Nephron progenitor cell (in vitro differentiated cells): ENCODE measurements at regions not wholly inside any gene's neighbourhood (a gene's known extent, or its start where the extent isn't known, plus 50 kb on each side); places are given as distances from the start of the nearest gene placed in this dataset.
A peak's percentile ranks its signal among the peaks of the same experiment; 100 is the strongest.

Experiments
- DNase-seq: peaks from one replicate; pipeline ENCODE4 v3.0.0; 2021
- H3K27ac Mint-ChIP-seq: 2 replicates; pipeline ENCODE4 v1.8.0; 2021; ENCODE audit warnings: mild to moderate bottlenecking, moderate library complexity, mixed read lengths
- H3K27me3 Mint-ChIP-seq: 2 replicates; pipeline ENCODE4 v1.8.0; 2021; ENCODE audit warnings: mild to moderate bottlenecking, low read depth, mixed read lengths; ENCODE audit not compliant: poor library complexity
- H3K36me3 Mint-ChIP-seq: 2 replicates; pipeline ENCODE4 v1.8.0; 2021; ENCODE audit warnings: low read depth, mixed read lengths
- H3K4me1 Mint-ChIP-seq: 2 replicates; pipeline ENCODE4 v1.8.0; 2021; ENCODE audit warnings: mixed read lengths
- H3K4me3 Mint-ChIP-seq: 2 replicates; pipeline ENCODE4 v1.8.0; 2021; ENCODE audit warnings: mild to moderate bottlenecking, moderate library complexity, mixed read lengths
- H3K9me3 Mint-ChIP-seq: 2 replicates; pipeline ENCODE4 v1.8.0; 2021; ENCODE audit warnings: mild to moderate bottlenecking, moderate library complexity, mixed read lengths
- TF ChIP-seq, protein P1 (sequence below): fragments of 200-600 bp; sonication (generic); IDR thresholded peaks from 2 replicates; pipeline ENCODE4 v1.5.0; 2021; ENCODE audit warnings: antibody characterized with exemption

DNA sequence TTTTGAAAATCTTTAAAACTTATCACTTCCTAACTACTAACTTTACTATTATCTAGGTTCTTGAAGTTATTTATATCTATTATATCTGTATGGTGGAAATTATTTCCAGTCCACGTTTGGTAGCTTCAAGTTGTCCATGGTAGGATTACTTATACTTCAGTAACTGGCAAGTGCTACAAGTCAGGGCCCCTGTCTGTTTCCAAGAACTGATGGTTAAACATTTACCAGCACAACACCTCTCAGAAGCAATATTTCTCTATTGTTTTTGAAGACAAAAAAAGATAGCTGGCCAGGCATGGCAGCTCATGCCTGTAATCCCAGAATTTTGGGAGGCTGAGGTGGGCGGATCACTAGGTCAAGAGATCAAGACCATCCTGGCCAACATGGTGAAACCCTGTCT lies 240.4 kb upstream of the RHOBTB1 start:
- Mint-ChIP-seq H3K4me3 (no peak overlapping the region), H3K9me3 (no peaks in the 10 kb centered on the region), H3K36me3 (no peaks in the 10 kb centered on the region), H3K27ac (no peak overlapping the region), H3K4me1 (peaks cover 7% of the 10 kb centered on the region), H3K27me3 (peaks cover 8% of the 10 kb centered on the region)
- TF ChIP-seq, protein P1, sequence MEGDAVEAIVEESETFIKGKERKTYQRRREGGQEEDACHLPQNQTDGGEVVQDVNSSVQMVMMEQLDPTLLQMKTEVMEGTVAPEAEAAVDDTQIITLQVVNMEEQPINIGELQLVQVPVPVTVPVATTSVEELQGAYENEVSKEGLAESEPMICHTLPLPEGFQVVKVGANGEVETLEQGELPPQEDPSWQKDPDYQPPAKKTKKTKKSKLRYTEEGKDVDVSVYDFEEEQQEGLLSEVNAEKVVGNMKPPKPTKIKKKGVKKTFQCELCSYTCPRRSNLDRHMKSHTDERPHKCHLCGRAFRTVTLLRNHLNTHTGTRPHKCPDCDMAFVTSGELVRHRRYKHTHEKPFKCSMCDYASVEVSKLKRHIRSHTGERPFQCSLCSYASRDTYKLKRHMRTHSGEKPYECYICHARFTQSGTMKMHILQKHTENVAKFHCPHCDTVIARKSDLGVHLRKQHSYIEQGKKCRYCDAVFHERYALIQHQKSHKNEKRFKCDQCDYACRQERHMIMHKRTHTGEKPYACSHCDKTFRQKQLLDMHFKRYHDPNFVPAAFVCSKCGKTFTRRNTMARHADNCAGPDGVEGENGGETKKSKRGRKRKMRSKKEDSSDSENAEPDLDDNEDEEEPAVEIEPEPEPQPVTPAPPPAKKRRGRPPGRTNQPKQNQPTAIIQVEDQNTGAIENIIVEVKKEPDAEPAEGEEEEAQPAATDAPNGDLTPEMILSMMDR = no peak
- no peak for DNase-seq

DNA sequence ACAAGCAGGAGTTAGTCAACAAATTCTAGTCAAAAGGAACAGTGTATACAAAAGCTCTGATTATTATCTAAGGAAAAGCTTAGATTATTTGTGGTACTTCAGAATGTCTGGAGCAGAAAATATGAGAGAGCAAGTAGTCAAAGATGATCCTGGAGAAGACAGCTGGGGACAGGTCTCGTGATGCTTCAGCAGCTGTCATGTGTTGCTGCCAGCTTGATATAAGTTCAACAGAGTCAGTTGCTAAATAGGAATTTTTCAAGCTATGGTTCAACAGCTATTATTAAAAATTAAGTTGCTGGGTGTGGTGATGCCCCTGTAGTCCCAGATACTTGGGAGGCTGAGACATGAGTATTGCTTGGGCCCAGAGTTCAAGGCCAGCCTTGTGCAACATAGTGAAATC lies 240.0 kb upstream of the RHOBTB1 start:
- Mint-ChIP-seq H3K27ac (no peak overlapping the region), H3K9me3 (no peaks in the 10 kb centered on the region)

DNA sequence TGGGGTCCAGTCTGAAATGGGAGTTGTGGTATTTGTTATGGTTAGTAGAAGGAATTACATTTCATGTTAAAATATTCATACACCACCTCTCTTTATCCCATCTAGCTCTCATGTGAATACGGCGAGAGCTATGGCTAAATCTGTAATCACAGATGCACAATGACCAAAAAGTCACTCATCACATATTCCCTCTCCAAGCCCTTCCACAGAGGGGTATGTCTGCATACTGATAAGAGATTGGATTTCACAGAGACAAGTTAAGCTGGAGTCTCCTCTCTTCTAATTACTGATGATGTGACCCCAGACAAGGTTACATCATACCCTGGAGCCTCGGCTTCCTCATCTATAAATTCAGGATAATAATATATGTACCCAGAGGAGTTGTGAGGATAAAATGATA lies 237.8 kb upstream of the RHOBTB1 start:
- TF ChIP-seq, protein P1 = no peak
- H3K9me3 Mint-ChIP-seq = no peaks in the 10 kb centered on the region
- H3K27ac Mint-ChIP-seq = no peak overlapping the region
- peaks cover 8% of the 10 kb centered on the region for H3K27me3 Mint-ChIP-seq
- no peaks in the 10 kb centered on the region for H3K36me3 Mint-ChIP-seq
- no peak overlapping the region for H3K4me3 Mint-ChIP-seq
- DNase-seq = no peak
- peaks cover 11% of the 10 kb centered on the region for H3K4me1 Mint-ChIP-seq

More for the DNA sequence above, 240.0 kb upstream of the RHOBTB1 start:
- Mint-ChIP-seq H3K27me3 (peaks cover 8% of the 10 kb centered on the region), H3K36me3 (no peaks in the 10 kb centered on the region), H3K4me3 (no peak overlapping the region), H3K4me1 (peaks cover 11% of the 10 kb centered on the region)
- TF ChIP-seq, protein P1 = no peak
- no peak for DNase-seq

DNA sequence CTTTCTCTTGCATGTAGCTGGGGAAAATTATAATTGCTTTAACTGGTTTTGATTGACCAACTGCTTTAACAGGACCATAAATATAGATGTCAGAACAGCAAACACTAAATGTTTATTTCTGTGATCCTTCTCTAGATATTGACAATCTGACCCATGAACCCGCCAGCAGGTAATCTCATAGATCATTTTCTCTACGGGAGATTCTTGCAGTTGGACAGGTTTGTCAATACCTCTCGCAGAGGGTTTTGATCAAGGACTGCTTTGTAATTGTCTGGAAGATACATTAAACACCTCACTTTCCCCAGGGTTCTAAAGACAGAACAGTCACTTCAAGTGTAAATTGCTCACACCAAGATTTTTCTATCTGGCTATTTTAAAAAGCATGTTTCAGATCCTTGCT lies 235.8 kb upstream of the RHOBTB1 start:
- no peak overlapping the region for H3K4me3 Mint-ChIP-seq
- H3K9me3 Mint-ChIP-seq = no peaks in the 10 kb centered on the region
- peaks cover 11% of the 10 kb centered on the region for H3K4me1 Mint-ChIP-seq
- H3K27ac Mint-ChIP-seq = no peak overlapping the region
- TF ChIP-seq, protein P1 = no peak
- DNase-seq = no peak
- H3K36me3 Mint-ChIP-seq = no peaks in the 10 kb centered on the region
- H3K27me3 Mint-ChIP-seq = no peaks in the 10 kb centered on the region

DNA sequence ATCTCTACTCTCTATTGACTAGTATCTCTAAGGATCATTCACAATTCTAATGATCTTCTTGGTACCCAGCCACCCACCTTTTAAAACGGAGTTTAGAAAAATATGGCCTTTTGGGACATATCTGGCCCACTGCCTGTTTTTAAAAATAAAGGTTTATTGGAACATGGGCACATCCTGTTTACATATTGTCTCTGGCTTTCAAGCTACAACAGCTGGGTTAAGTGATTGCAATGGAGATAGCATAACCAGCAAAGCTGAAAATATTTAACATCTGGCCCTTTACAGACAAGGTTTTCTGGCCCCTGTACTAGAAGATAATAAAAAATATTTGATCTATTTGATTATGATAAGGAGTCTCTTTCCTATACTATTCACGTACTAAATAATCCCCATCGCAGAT lies 232.4 kb upstream of the RHOBTB1 start:
- no peaks in the 10 kb centered on the region for H3K9me3 Mint-ChIP-seq
- peaks cover 3% of the 10 kb centered on the region for H3K27me3 Mint-ChIP-seq
- DNase-seq = no peak
- peaks cover 17% of the 10 kb centered on the region for H3K4me1 Mint-ChIP-seq
- no peak overlapping the region for H3K4me3 Mint-ChIP-seq
- H3K36me3 Mint-ChIP-seq = no peaks in the 10 kb centered on the region
- TF ChIP-seq, protein P1 = no peak
- H3K27ac Mint-ChIP-seq = no peak overlapping the region

DNA sequence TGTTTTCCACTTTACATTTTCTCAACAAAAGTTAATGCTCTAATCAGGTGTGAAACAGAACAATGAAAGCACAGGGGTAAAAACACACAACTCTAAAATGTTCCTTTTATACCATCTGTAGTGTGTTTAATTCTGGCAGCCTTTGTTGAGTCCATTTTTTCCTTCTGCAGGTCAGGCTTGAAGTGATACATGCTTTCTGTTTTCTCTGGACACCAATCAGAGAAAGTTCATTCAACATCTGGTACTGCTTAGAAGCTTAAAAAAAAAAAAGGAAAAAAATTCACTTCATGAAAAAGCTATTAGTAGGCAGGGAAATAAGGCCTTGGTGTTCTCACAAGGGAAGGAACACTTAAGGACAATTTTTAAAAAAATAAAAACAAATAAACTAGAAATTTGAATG lies 231.3 kb upstream of the RHOBTB1 start:
- DNase-seq = no peak
- TF ChIP-seq, protein P1 = no peak
- H3K27ac Mint-ChIP-seq = peak overlapping the region; percentile 8
- no peak overlapping the region for H3K4me3 Mint-ChIP-seq
- no peaks in the 10 kb centered on the region for H3K36me3 Mint-ChIP-seq
- no peaks in the 10 kb centered on the region for H3K9me3 Mint-ChIP-seq
- peaks cover 3% of the 10 kb centered on the region for H3K27me3 Mint-ChIP-seq
- peaks cover 17% of the 10 kb centered on the region for H3K4me1 Mint-ChIP-seq
